Keratinocyte (primary cell): ENCODE measurements at regions not wholly inside any gene's neighbourhood (a gene's known extent, or its start where the extent isn't known, plus 50 kb on each side); places are given as distances from the start of the nearest gene placed in this dataset.

Experiments used
- EZH2 ChIP-seq: IDR thresholded peaks from one replicate; pipeline ENCODE4 v1.6.1; 2012; ENCODE audit warnings: inconsistent platforms, mild to moderate bottlenecking, low read length, moderate library complexity
- TF ChIP-seq, protein P1 (sequence below), 3 experiments: IDR thresholded peaks in 1 of 3; conservative IDR thresholded peaks in 1 of 3; optimal IDR thresholded peaks in 1 of 3; 2 replicates in 2 of 3; 3 replicates in 1 of 3; pipeline versions ENCODE3 to v1.5.1; 2011; ENCODE audit warnings: low read length in 3 of 3, mild to moderate bottlenecking in 3 of 3, moderate library complexity in 2 of 3, control low read depth in 1 of 3, inconsistent platforms in 1 of 3; ENCODE audit not compliant: insufficient read depth in 2 of 3; ENCODE audit errors: extremely low read depth in 1 of 3

DNA sequence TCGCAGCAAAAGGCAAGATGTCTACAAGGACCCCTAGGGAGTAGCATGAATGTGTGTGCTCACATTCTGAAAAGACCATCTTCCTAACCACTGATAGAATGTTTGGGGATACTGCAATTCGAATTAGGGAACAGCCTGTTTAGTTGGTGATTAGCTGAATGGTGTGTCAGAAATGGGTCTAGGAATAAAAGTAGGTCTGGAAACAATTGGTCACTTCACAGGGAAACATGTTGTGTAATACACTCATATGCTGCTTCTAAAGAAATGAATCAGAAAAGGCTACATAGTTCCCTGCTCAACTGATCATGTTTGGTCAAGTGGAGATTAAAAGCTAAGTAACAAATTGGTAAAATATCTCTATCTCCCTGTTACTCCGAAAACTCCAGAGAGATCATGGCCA lies 2362.4 kb upstream of the TENM3 start:
- no peak for TF ChIP-seq EZH2
- TF ChIP-seq, protein P1, sequence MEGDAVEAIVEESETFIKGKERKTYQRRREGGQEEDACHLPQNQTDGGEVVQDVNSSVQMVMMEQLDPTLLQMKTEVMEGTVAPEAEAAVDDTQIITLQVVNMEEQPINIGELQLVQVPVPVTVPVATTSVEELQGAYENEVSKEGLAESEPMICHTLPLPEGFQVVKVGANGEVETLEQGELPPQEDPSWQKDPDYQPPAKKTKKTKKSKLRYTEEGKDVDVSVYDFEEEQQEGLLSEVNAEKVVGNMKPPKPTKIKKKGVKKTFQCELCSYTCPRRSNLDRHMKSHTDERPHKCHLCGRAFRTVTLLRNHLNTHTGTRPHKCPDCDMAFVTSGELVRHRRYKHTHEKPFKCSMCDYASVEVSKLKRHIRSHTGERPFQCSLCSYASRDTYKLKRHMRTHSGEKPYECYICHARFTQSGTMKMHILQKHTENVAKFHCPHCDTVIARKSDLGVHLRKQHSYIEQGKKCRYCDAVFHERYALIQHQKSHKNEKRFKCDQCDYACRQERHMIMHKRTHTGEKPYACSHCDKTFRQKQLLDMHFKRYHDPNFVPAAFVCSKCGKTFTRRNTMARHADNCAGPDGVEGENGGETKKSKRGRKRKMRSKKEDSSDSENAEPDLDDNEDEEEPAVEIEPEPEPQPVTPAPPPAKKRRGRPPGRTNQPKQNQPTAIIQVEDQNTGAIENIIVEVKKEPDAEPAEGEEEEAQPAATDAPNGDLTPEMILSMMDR (optimal IDR thresholded peaks at IDR 0.05 in 1 of 3, IDR thresholded peaks at IDR 0.05 in 1 of 3, conservative IDR thresholded peaks at IDR 0.05 in 1 of 3; ENCODE audit: extremely low read depth in 1 of 3, insufficient read depth in 2 of 3, low read length in 3 of 3): no peak
